GM13977 (cell line): ENCODE measurements at regions not wholly inside any gene's neighbourhood (a gene's known extent, or its start where the extent isn't known, plus 50 kb on each side); places are given as distances from the start of the nearest gene placed in this dataset.

Source experiments
- DNase-seq: peaks from one replicate; pipeline ENCODE4 v3.0.0; 2012; ENCODE audit warnings: low spot score
- CTCF ChIP-seq: IDR thresholded peaks from 2 replicates; pipeline ENCODE4 v1.5.1; 2012; ENCODE audit warnings: mild to moderate bottlenecking, control low read depth; ENCODE audit not compliant: insufficient read depth; ENCODE audit errors: extremely low read depth, missing control alignments
- in situ Hi-C: fragments of 300-500 bp; cut with MboI; formaldehyde crosslinking; loops from one replicate; pipeline ENCODE4 v1.12.0; 2022; ENCODE audit warnings: low sequenced_read_pairs, low pct_unique_long_range_greater_than_20kb, mixed read lengths, inconsistent platforms; ENCODE audit not compliant: unreplicated experiment

GRCh38 chr4:92031825-92032224 is 271.9 kb upstream of the GRID2 start:
- no peak for DNase-seq
- in situ Hi-C loops: no loop called here
- no peak for TF ChIP-seq CTCF

- TF ChIP-seq CTCF: no peak
- in situ Hi-C loops: no loop called here
- no peak for DNase-seq
Observed at GRCh38 chr4:92035666-92036065, 268.1 kb upstream of the GRID2 start.

- TF ChIP-seq CTCF: no peak
- in situ Hi-C loops: no loop called here
- no peak for DNase-seq
Observed at GRCh38 chr4:92045718-92046117, 258.0 kb upstream of the GRID2 start.

GRCh38 chr4:92047209-92047875 is 256.4 kb upstream of the GRID2 start:
- no peak for TF ChIP-seq CTCF
- DNase-seq: no peak
- in situ Hi-C loops: no loop called here

- in situ Hi-C loops: no loop called here
- no peak for TF ChIP-seq CTCF
- no peak for DNase-seq
Observed at GRCh38 chr4:92050875-92051274, 252.9 kb upstream of the GRID2 start.

GRCh38 chr4:92059615-92060014 is 244.2 kb upstream of the GRID2 start:
- DNase-seq: no peak
- no peak for TF ChIP-seq CTCF
- in situ Hi-C loops: no loop called here
